H1 (cell line): ENCODE measurements at regions not wholly inside any gene's neighbourhood (a gene's known extent, or its start where the extent isn't known, plus 50 kb on each side); places are given as distances from the start of the nearest gene placed in this dataset.

ENCODE experiments used
- EZH2 ChIP-seq: fragments of 200-600 bp; sonication (generic); IDR thresholded peaks from 2 replicates; pipeline ENCODE4 v1.7.1; 2012; ENCODE audit warnings: low read depth, mild to moderate bottlenecking, moderate library complexity, low read length, inconsistent platforms; ENCODE audit not compliant: severe bottlenecking
- ZNF274 ChIP-seq: IDR thresholded peaks from 2 replicates; pipeline ENCODE4 v1.7.0; 2012; ENCODE audit warnings: low read length, borderline replicate concordance; ENCODE audit errors: extremely low read depth
- TF ChIP-seq, protein P1 (sequence below): IDR thresholded peaks from 2 replicates; pipeline ENCODE4 v1.6.1; 2012; ENCODE audit warnings: inconsistent platforms

DNA sequence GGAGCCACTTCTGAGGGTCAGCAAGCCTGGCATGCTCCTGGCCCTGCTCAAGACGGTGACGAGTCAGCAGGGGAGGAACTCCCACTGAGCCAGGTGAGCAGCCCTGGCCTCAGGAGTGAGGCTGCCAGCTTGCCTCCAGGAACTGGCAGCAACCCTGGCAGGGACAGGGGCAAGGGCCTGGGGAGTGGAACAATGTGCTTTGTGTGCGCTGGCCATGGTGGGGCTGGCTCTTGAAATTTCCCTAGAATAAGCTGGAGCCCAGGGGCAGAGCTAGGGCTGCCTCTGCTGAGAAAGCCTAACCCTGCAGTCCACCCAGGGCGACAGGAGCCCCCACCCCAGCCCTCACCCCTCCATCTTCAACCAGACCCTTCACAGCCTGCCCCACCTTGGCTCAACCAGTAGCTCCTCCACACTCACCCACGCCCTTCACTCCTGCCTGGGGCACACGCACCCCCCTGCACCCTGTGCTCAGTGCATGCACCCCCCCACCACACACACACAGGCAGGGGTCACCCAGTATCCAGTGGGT lies 88.0 kb downstream of the MRPL14 start:
- TF ChIP-seq ZNF274: no peak
- TF ChIP-seq, protein P1, sequence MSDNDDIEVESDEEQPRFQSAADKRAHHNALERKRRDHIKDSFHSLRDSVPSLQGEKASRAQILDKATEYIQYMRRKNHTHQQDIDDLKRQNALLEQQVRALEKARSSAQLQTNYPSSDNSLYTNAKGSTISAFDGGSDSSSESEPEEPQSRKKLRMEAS: no peak
- TF ChIP-seq EZH2: no peak
